Astrocyte (in vitro differentiated cells and primary cell): ENCODE measurements at regions not wholly inside any gene's neighbourhood (a gene's known extent, or its start where the extent isn't known, plus 50 kb on each side); places are given as distances from the start of the nearest gene placed in this dataset.

Experiments
- EZH2 ChIP-seq: IDR thresholded peaks from 2 replicates; pipeline ENCODE4 v1.6.1; 2012; ENCODE audit warnings: mild to moderate bottlenecking, low read length, inconsistent platforms; ENCODE audit not compliant: insufficient read depth
- TF ChIP-seq, protein P1 (sequence below): IDR thresholded peaks from 2 replicates; pipeline ENCODE4 v1.5.1; 2011; ENCODE audit warnings: low read depth, mild to moderate bottlenecking, inconsistent platforms, low read length, moderate library complexity; ENCODE audit not compliant: insufficient read depth

DNA sequence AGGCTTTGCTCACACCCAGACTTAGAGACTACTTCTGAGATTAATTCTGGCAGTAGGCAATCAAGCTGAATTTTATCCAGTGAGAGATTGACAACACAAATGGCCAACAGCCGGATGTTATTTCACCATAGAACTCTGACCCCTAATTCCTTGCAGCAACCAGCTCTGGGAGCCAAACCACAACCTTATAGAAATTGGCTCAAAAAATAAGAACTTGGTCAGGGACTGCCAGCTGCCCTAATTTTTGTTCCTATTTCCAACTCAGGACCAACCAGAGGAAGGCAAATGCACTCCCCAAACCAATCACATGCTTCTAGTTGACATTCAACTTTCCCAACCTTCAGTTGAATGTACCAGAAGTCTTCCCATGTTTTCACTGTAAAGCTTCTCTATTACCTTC is 269.7 kb downstream of the HS3ST1 start:
- TF ChIP-seq, protein P1, sequence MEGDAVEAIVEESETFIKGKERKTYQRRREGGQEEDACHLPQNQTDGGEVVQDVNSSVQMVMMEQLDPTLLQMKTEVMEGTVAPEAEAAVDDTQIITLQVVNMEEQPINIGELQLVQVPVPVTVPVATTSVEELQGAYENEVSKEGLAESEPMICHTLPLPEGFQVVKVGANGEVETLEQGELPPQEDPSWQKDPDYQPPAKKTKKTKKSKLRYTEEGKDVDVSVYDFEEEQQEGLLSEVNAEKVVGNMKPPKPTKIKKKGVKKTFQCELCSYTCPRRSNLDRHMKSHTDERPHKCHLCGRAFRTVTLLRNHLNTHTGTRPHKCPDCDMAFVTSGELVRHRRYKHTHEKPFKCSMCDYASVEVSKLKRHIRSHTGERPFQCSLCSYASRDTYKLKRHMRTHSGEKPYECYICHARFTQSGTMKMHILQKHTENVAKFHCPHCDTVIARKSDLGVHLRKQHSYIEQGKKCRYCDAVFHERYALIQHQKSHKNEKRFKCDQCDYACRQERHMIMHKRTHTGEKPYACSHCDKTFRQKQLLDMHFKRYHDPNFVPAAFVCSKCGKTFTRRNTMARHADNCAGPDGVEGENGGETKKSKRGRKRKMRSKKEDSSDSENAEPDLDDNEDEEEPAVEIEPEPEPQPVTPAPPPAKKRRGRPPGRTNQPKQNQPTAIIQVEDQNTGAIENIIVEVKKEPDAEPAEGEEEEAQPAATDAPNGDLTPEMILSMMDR = no peak
- no peak for TF ChIP-seq EZH2
